ENCODE measurements at regions not wholly inside any gene's neighbourhood (a gene's known extent, or its start where the extent isn't known, plus 50 kb on each side); places are given as distances from the start of the nearest gene placed in this dataset.

DNA sequence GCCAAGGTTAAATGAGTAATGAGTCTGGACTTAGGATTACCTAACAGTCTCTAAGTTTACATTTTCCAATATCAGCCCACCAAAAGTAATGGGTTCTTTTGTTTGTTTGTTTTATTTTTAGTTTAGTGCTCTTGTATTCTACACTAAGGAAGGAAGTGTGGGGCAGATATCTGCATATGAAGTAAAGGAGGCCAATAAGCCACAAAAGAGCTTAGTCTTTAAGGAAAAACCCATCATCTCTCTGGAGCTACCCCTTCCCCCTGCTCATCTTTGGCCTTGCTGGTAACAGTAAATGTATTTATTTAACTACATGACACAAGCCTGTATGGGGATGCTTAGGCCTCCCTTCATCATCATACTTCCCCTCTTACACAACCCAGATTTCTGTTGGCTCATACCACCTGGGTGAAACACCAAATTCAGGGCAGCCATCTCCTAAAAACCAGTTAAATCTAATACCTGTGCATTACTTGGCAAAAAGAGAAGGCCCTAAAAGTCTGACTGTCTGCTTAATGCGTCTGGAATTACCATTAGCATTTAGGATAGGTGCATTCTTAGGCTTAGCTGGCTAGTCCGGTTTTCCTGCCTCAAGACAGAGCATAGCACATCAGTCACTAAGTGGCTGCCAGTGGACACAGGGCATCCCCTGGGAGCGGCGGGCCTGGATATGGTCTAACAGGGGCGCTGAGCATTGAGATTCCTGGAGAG, 96.8 kb upstream of the ADGRL2 start:
- DNase-seq (ENCODE audit: low spot score), result no peak
- TF ChIP-seq, protein P1, sequence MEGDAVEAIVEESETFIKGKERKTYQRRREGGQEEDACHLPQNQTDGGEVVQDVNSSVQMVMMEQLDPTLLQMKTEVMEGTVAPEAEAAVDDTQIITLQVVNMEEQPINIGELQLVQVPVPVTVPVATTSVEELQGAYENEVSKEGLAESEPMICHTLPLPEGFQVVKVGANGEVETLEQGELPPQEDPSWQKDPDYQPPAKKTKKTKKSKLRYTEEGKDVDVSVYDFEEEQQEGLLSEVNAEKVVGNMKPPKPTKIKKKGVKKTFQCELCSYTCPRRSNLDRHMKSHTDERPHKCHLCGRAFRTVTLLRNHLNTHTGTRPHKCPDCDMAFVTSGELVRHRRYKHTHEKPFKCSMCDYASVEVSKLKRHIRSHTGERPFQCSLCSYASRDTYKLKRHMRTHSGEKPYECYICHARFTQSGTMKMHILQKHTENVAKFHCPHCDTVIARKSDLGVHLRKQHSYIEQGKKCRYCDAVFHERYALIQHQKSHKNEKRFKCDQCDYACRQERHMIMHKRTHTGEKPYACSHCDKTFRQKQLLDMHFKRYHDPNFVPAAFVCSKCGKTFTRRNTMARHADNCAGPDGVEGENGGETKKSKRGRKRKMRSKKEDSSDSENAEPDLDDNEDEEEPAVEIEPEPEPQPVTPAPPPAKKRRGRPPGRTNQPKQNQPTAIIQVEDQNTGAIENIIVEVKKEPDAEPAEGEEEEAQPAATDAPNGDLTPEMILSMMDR (IDR thresholded peaks at IDR 0.05; ENCODE audit: extremely low read depth, missing control alignments), result no peak

DNA sequence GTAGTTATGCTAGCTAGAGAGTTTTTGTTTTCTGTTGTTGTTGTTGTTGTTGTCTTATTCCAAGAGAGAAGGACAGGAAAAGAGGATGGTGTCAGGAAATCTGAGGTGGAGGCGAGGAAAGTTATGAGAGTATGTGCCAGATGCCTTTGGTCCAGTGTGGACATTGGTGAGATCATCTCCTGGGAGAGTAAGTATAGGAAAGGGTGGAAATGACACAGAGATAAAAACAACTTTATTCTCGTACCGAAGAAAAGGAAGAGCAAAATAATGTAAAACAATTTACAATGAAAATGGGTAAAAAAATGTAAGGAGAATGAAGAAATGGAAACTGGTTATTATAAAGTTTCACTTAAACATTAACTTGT, 97.4 kb upstream of the ADGRL2 start:
- TF ChIP-seq, protein P1 (IDR thresholded peaks at IDR 0.05; ENCODE audit: extremely low read depth, missing control alignments), result no peak
- no peak for DNase-seq (ENCODE audit: low spot score)

DNA sequence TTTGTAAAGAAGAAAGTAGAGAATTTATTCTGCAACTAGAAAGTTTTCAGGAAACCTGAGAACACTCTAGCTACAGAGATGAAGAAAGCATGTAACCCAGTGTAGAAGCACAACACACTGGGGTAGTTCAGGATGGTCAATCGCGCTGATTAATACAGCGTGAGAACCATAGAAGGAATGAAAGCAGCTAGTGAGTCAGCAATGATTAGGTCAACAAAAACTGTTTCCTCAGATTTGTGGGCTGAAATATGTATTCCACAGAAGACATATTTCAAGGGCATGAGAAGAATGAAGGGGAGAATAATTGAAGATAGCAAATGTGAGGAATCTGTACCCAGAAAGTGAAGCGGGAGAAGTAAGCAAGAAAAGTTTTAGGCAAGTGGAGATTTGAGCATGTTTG, 97.8 kb upstream of the ADGRL2 start:
- TF ChIP-seq, protein P1 (IDR thresholded peaks at IDR 0.05; ENCODE audit: extremely low read depth, missing control alignments), result no peak
- DNase-seq (ENCODE audit: low spot score), result no peak

DNA sequence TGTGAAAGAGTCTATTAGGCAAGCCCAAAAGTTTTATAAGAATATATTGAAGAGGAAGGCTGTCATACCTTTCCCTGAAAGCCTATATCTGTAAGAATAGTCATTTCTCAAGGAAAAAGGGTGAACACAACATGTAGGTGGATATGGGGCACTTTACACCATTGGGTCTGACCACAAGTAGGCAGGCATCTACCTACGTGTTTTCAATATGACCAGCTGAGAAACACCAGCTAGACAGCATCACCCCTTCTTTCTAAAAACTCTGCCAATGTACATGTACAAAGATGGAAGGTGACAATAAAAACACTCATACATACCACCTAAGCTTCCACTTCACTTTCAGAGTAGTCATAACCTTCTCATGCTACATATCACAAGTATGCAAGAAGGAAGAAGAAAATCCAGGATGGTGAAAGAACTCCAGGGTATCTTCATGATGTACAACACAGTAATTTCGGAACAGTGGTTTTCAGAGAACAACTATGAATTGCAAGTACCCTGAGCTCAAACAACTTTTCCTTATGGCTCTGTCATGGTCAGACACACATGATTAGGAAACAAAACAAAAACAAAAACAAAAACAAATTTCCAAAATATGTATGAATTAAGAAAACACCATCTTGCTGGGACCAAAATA, 98.5 kb upstream of the ADGRL2 start:
- no peak for DNase-seq (ENCODE audit: low spot score)
- TF ChIP-seq, protein P1 (IDR thresholded peaks at IDR 0.05; ENCODE audit: extremely low read depth, missing control alignments), result no peak

DNA sequence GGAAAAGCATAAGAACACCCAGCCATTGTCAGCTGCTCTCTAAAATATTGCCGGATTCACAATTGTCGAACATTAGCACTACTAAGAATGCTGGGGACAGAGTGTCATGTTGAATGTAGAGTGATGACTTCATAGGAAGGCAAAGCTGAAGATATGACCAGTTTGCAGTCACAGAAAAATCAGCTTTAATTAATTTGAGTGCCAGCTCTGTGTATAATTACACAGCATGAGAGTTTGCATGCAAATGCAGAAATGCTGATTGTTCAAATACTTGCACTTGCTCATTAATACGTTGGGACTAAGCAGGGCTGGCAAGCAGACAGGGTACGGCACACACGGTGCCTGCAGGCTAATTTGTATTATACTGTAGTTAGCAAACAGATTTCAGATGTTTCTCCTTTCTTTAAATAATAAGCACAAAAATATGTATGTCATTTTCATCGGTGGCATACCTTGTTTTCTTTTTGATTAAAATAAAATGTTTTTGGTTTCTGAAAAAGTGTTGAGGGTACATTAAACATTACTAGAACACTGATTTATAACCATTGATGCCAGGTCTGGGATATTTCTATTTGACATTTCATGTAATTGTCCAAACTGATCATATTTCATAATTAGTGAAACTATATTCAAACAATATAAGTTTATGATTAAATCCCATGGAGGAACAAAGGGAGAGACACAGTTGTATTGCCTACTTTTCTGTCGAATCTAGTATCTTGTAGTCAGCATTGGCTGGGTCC, 99.8 kb upstream of the ADGRL2 start:
- TF ChIP-seq, protein P1 (IDR thresholded peaks at IDR 0.05; ENCODE audit: extremely low read depth, missing control alignments), result no peak
- DNase-seq (ENCODE audit: low spot score), result no peak

DNA sequence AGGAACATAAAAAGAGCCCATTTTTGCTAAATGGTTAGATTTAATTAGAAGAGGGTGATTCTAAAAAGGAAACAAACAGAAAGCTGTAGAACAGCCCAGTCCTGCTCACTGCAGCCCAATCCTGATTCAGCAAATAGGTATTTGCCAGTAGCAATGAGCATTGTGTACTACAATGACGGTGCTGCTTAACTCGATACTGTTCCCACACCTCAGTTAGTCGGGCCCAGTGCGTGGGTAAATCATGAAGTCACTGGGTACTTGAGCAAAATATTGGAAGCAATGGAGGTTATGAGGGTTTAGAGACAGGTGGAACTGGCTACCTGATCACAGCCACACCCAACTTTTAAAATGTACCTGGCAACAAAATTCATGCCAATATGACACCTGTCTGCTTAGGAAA, 101.5 kb upstream of the ADGRL2 start:
- TF ChIP-seq, protein P1 (IDR thresholded peaks at IDR 0.05; ENCODE audit: extremely low read depth, missing control alignments), result no peak
- DNase-seq (ENCODE audit: low spot score), result no peak

DNA sequence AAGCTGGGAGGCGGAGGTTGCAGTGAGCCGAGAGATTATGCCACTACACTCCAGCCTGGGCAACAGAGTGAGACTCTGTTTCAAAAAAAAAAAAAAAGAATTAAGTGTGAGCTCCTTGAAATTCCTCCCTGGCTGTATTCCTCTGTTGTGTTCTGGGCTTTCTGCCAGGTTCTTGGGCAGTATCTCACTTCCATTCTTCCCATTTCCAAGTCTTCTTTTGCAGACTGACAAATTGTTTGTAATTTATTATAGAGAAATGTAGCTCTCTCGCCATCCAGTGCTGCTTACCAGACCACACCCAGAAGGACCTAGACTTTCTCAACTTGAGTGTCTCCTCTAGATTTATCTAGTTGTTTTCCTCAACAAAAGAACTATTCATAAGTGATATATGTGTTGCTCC, 105.0 kb upstream of the ADGRL2 start:
- TF ChIP-seq, protein P1 (IDR thresholded peaks at IDR 0.05; ENCODE audit: extremely low read depth, missing control alignments), result no peak
- DNase-seq (ENCODE audit: low spot score), result no peak
